IPS-18a (cell line): ENCODE measurements at regions not wholly inside any gene's neighbourhood (a gene's known extent, or its start where the extent isn't known, plus 50 kb on each side); places are given as distances from the start of the nearest gene placed in this dataset.

Experiments
- H3K27ac ChIP-seq: one replicate; pipeline ENCODE4 v1.5.1; 2013; ENCODE audit warnings: low read length
- H3K27me3 ChIP-seq: one replicate; pipeline ENCODE4 v1.6.1; 2013; ENCODE audit warnings: mild to moderate bottlenecking, low read length; ENCODE audit not compliant: control insufficient read depth, insufficient read depth
- H3K36me3 ChIP-seq: one replicate; pipeline ENCODE4 v1.6.1; 2013; ENCODE audit warnings: low read depth, low read length; ENCODE audit not compliant: control insufficient read depth
- H3K4me1 ChIP-seq: one replicate; pipeline ENCODE4 v1.6.1; 2013; ENCODE audit warnings: low read depth, low read length; ENCODE audit not compliant: control insufficient read depth
- H3K4me3 ChIP-seq: one replicate; pipeline ENCODE4 v1.5.1; 2013; ENCODE audit warnings: low read length
- H3K9ac ChIP-seq: one replicate; pipeline ENCODE4 v1.6.1; 2013; ENCODE audit warnings: mild to moderate bottlenecking, low read length, moderate library complexity
- H3K9me3 ChIP-seq: one replicate; pipeline ENCODE4 v1.6.1; 2013; ENCODE audit warnings: low read depth, low read length; ENCODE audit not compliant: control insufficient read depth

- no peaks in the 10 kb centered on the region for H3K9me3 ChIP-seq
- H3K4me1 ChIP-seq: no peaks in the 10 kb centered on the region
- no peak overlapping the region for H3K9ac ChIP-seq
- H3K4me3 ChIP-seq: no peak overlapping the region
- no peaks in the 10 kb centered on the region for H3K27me3 ChIP-seq
- H3K27ac ChIP-seq: no peak overlapping the region
- H3K36me3 ChIP-seq: no peaks in the 10 kb centered on the region
Observed at GRCh38 chr2:160720098-160720497, 226.5 kb upstream of the RBMS1 start.

- Histone ChIP-seq H3K27ac (no peak overlapping the region), H3K9me3 (no peaks in the 10 kb centered on the region)
Observed at GRCh38 chr2:160721089-160722040, 227.8 kb upstream of the RBMS1 start.

GRCh38 chr2:160726046-160726445 is 232.4 kb upstream of the RBMS1 start:
- Histone ChIP-seq H3K36me3 (no peaks in the 10 kb centered on the region), H3K4me3 (no peak overlapping the region), H3K9me3 (no peaks in the 10 kb centered on the region), H3K9ac (no peak overlapping the region), H3K27me3 (no peaks in the 10 kb centered on the region), H3K27ac (no peak overlapping the region), H3K4me1 (peaks cover 13% of the 10 kb centered on the region)

More at GRCh38 chr2:160721089-160722040, 227.8 kb upstream of the RBMS1 start:
- no peaks in the 10 kb centered on the region for H3K4me1 ChIP-seq
- no peaks in the 10 kb centered on the region for H3K36me3 ChIP-seq
- no peak overlapping the region for H3K4me3 ChIP-seq
- H3K27me3 ChIP-seq: no peaks in the 10 kb centered on the region
- H3K9ac ChIP-seq: no peak overlapping the region

- Histone ChIP-seq H3K4me1 (peaks cover 31% of the 10 kb centered on the region), H3K27me3 (no peaks in the 10 kb centered on the region), H3K36me3 (no peaks in the 10 kb centered on the region), H3K9ac (no peak overlapping the region), H3K4me3 (peak overlapping the region; percentile 20), H3K27ac (peak overlapping the region; percentile 49), H3K9me3 (no peaks in the 10 kb centered on the region)
Observed at GRCh38 chr2:160730296-160730995, 236.8 kb upstream of the RBMS1 start.

DNA sequence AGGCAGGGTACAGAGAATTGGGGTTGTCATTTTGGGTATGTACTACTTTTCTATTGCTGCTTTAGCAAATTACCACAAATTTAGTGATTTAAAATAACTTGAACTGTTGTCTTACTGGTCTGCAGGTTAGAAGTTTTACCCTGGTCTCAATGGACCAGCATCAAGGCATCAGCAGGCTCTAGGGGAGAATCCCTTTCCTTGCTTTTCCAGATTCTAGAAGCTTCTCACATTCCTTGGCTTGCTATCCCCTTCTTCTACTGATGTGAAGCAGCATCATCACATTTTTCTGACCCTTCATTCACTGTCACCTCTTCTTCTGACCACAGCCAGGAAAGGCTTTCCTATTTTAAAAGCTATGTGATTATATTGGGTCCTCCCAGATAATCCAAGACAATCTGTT is 237.8 kb upstream of the RBMS1 start:
- Histone ChIP-seq H3K9me3 (no peaks in the 10 kb centered on the region), H3K36me3 (no peaks in the 10 kb centered on the region), H3K4me1 (peaks cover 31% of the 10 kb centered on the region), H3K4me3 (peak overlapping the region; percentile 8), H3K27me3 (no peaks in the 10 kb centered on the region), H3K9ac (no peak overlapping the region), H3K27ac (no peak overlapping the region)

- no peaks in the 10 kb centered on the region for H3K9me3 ChIP-seq
- H3K36me3 ChIP-seq: no peaks in the 10 kb centered on the region
- H3K27ac ChIP-seq: no peak overlapping the region
Observed at GRCh38 chr2:160731856-160732255, 238.2 kb upstream of the RBMS1 start.

GRCh38 chr2:160735696-160736095 is 242.1 kb upstream of the RBMS1 start:
- Histone ChIP-seq H3K4me1 (peaks cover 21% of the 10 kb centered on the region), H3K27me3 (no peaks in the 10 kb centered on the region), H3K9me3 (no peaks in the 10 kb centered on the region), H3K9ac (no peak overlapping the region), H3K27ac (no peak overlapping the region), H3K4me3 (no peak overlapping the region), H3K36me3 (no peaks in the 10 kb centered on the region)

More at GRCh38 chr2:160731856-160732255, 238.2 kb upstream of the RBMS1 start:
- H3K9ac ChIP-seq: no peak overlapping the region
- H3K4me3 ChIP-seq: peak overlapping the region; percentile 8
- no peaks in the 10 kb centered on the region for H3K27me3 ChIP-seq
- H3K4me1 ChIP-seq: peaks cover 31% of the 10 kb centered on the region

DNA sequence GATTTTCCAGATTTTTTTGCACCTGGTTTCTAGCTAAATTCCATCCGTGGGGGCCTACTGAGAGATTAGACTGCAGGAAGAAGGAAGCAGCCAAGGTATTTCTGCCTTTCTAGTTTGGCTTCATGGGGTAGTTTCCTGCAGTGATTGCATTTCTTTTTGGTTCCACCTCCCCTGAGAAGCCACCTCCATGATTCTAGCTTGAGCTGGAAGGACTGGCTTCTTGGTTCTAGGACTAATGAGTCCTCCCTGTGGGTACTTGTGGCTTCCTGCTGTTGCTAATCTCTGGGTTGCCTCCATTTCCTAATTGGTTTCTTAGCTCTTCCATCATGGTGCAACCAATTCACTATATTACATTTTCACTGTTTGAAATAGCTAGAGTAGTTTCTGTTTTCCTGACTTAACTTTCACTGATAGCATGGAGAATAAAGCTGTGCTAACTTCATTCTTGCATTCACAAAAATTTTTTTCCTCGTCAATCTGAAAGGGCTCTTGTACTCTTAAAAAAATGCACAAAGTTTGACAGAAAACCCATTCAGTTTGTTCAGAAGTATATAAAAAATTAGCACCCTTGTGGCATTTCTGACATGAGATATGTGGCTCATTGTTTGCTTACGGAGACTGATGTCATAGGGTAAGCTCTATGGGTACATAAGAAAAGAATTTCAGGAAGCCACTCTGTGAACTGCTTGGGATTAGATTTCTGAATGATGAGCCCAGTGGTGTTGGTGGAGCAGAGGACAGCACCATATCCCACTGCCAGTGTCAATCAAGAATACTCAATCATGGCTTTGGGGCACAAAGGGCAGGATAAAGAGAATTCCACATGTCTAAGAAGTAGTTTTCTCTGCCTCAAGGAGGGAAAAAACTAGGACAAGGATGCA is 242.8 kb upstream of the RBMS1 start:
- Histone ChIP-seq H3K36me3 (no peaks in the 10 kb centered on the region), H3K9me3 (no peaks in the 10 kb centered on the region), H3K27ac (no peak overlapping the region)

GRCh38 chr2:160737247-160737646 is 243.6 kb upstream of the RBMS1 start:
- peaks cover 5% of the 10 kb centered on the region for H3K4me1 ChIP-seq
- no peak overlapping the region for H3K9ac ChIP-seq
- no peaks in the 10 kb centered on the region for H3K36me3 ChIP-seq
- no peaks in the 10 kb centered on the region for H3K9me3 ChIP-seq
- no peaks in the 10 kb centered on the region for H3K27me3 ChIP-seq
- no peak overlapping the region for H3K27ac ChIP-seq
- no peak overlapping the region for H3K4me3 ChIP-seq

More for the DNA sequence above, 242.8 kb upstream of the RBMS1 start:
- H3K4me1 ChIP-seq: peaks cover 14% of the 10 kb centered on the region
- H3K27me3 ChIP-seq: no peaks in the 10 kb centered on the region
- H3K9ac ChIP-seq: no peak overlapping the region
- no peak overlapping the region for H3K4me3 ChIP-seq

DNA sequence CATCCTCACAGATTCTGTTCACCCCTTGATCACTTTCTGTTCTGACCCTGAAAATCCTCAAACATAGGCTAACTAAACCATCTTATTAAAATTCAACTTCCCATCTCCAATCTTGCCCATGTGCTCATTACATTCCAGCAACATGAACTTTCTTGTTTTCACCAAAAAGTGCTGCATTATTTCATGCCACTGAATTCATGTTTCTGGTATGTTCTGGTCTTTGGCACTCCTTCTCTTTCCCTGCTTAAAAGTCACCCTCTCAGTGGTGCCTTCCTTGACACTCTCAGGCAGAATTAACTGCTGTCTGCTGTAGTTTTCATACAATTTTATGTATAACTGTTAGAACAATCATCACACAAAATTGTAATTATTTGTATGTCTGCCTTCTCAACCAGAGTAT is 247.7 kb upstream of the RBMS1 start:
- Histone ChIP-seq H3K9ac (no peak overlapping the region), H3K27ac (no peak overlapping the region), H3K4me1 (no peaks in the 10 kb centered on the region), H3K4me3 (no peak overlapping the region), H3K36me3 (no peaks in the 10 kb centered on the region), H3K27me3 (no peaks in the 10 kb centered on the region), H3K9me3 (no peaks in the 10 kb centered on the region)

- H3K27me3 ChIP-seq: no peaks in the 10 kb centered on the region
- H3K27ac ChIP-seq: no peak overlapping the region
Observed at GRCh38 chr2:160741815-160742214, 248.2 kb upstream of the RBMS1 start.

More at GRCh38 chr2:160741815-160742214, 248.2 kb upstream of the RBMS1 start:
- Histone ChIP-seq H3K9me3 (no peaks in the 10 kb centered on the region), H3K36me3 (no peaks in the 10 kb centered on the region), H3K9ac (no peak overlapping the region), H3K4me3 (no peak overlapping the region), H3K4me1 (no peaks in the 10 kb centered on the region)
